ENCODE measurements at regions not wholly inside any gene's neighbourhood (a gene's known extent, or its start where the extent isn't known, plus 50 kb on each side); places are given as distances from the start of the nearest gene placed in this dataset.
A peak's percentile ranks its signal among the peaks of the same experiment; 100 is the strongest.

DNA sequence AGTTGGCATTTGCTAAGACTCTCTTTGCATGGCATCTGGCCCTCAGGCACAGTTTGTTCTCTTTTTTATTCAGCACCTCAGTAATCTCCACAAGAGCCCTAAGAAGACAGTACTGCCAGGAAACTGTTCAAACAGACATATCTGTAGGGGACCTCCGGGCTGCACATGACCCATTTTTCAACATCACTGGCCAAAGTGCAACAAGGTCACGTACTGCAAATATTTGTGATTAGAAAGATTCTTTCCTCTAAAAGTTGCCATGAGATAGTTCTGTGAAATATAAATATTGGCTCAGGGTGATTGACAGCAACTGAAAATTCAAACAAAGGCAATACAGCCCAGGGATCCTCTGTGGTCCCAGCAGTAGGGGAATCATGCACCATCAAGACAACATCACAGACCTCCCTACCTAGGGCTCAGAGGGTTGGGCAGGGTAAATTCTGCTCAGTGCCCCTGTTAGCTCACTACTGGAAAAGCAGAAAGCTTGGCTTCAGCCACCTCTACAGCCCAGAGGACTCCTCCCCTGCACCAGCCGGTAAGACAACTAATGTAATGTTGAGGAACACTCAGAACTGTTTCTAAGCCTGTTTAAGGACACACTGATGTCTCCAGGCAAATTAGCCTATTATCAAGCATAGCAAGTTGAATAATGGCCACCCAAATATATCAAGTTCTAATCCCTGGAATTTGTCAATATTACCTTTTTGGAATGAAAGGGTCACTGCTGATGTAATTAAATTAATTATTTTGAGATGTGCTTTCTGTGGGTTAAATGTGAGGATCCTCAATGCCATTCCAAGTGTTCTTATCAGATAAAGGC lies 117.4 kb upstream of the LPP start:
- in situ Hi-C loops (cut with HindIII; ENCODE audit: low pct_unique_long_range_greater_than_20kb, low sequenced_read_pairs), result no loop called here
- no peaks in the 10 kb centered on the region for H3K9me3 ChIP-seq (ENCODE audit: control insufficient read depth, insufficient read depth, low read depth, low read length)

DNA sequence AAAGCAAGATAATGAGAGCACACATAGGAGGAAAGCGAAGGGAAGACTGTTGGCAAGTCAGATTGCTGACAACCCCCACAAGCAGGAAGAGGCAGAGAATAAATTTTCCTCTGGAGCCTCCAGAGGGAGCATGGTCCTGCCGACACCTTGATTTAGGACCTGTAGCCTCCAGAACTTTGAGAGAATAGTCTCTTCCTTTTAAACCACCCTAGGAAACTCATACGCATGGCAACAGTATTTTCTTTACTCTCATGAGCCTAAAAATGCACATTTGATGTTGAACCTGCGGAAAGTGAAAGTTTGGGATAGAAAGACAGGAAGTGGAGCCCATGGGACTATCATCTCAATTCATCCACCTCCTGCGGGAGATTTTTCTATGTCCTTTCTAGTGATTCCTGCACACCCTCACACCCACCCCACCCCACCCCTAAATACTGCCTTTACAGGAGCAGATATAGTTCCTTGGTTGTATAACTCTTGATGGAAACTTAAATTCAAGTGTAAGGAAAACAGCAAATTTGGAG lies 116.7 kb upstream of the LPP start:
- DNase-seq (ENCODE audit: low read depth, low spot score) (no peak), ATAC-seq (peak; percentile 80)
- ChIA-PET CTCF (no interaction called here), POLR2A (no interaction called here)
- in situ Hi-C loops (cut with HindIII; ENCODE audit: low pct_unique_long_range_greater_than_20kb, low sequenced_read_pairs), result no loop called here
- H3K4me1 ChIP-seq (ENCODE audit: control insufficient read depth, insufficient read depth, low read length), result peaks cover 9% of the 10 kb centered on the region
- H3K36me3 ChIP-seq (ENCODE audit: control insufficient read depth, insufficient read depth, low read length), result no peaks in the 10 kb centered on the region
- no TSS peak for BruUV-seq (replicated peaks)
- intact Hi-C loops (cut with micrococcal nuclease; ENCODE audit: unreplicated experiment), result loop anchor here (5.0 to 10.0 kb wide), 2 partner anchors 292 to 915 kb away; partner anchors contain the start of gene BCL6
- H3K9me3 ChIP-seq (ENCODE audit: control insufficient read depth, insufficient read depth, low read depth, low read length), result no peaks in the 10 kb centered on the region
- H3K27ac ChIP-seq (ENCODE audit: low read length), result no peak overlapping the region
- H3K27me3 ChIP-seq (ENCODE audit: control insufficient read depth, insufficient read depth, low read length), result no peaks in the 10 kb centered on the region
- TF ChIP-seq, protein P1, sequence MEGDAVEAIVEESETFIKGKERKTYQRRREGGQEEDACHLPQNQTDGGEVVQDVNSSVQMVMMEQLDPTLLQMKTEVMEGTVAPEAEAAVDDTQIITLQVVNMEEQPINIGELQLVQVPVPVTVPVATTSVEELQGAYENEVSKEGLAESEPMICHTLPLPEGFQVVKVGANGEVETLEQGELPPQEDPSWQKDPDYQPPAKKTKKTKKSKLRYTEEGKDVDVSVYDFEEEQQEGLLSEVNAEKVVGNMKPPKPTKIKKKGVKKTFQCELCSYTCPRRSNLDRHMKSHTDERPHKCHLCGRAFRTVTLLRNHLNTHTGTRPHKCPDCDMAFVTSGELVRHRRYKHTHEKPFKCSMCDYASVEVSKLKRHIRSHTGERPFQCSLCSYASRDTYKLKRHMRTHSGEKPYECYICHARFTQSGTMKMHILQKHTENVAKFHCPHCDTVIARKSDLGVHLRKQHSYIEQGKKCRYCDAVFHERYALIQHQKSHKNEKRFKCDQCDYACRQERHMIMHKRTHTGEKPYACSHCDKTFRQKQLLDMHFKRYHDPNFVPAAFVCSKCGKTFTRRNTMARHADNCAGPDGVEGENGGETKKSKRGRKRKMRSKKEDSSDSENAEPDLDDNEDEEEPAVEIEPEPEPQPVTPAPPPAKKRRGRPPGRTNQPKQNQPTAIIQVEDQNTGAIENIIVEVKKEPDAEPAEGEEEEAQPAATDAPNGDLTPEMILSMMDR (IDR thresholded peaks at IDR 0.05), result peak; percentile 78
- TF ChIP-seq TCF7L2 (IDR thresholded peaks at IDR 0.05; ENCODE audit: low read depth, low read length), result no peak
- no peak for TF ChIP-seq SIN3A (IDR thresholded peaks at IDR 0.05; ENCODE audit: borderline replicate concordance, insufficient read depth, low read depth, low read length)
- TF ChIP-seq POLR2AphosphoS5 (IDR thresholded peaks at IDR 0.05; ENCODE audit: low read depth, low read length), result no peak
- TF ChIP-seq, protein P2, sequence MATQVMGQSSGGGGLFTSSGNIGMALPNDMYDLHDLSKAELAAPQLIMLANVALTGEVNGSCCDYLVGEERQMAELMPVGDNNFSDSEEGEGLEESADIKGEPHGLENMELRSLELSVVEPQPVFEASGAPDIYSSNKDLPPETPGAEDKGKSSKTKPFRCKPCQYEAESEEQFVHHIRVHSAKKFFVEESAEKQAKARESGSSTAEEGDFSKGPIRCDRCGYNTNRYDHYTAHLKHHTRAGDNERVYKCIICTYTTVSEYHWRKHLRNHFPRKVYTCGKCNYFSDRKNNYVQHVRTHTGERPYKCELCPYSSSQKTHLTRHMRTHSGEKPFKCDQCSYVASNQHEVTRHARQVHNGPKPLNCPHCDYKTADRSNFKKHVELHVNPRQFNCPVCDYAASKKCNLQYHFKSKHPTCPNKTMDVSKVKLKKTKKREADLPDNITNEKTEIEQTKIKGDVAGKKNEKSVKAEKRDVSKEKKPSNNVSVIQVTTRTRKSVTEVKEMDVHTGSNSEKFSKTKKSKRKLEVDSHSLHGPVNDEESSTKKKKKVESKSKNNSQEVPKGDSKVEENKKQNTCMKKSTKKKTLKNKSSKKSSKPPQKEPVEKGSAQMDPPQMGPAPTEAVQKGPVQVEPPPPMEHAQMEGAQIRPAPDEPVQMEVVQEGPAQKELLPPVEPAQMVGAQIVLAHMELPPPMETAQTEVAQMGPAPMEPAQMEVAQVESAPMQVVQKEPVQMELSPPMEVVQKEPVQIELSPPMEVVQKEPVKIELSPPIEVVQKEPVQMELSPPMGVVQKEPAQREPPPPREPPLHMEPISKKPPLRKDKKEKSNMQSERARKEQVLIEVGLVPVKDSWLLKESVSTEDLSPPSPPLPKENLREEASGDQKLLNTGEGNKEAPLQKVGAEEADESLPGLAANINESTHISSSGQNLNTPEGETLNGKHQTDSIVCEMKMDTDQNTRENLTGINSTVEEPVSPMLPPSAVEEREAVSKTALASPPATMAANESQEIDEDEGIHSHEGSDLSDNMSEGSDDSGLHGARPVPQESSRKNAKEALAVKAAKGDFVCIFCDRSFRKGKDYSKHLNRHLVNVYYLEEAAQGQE (IDR thresholded peaks at IDR 0.05; ENCODE audit: insufficient read depth in 1 of 2, low read depth in 2 of 2, low read length in 1 of 2), result no peak
- no peak overlapping the region for H3K4me3 ChIP-seq (ENCODE audit: low read depth in 2 of 2, low read length in 2 of 2)

More for the DNA sequence above, 117.4 kb upstream of the LPP start:
- peaks cover 9% of the 10 kb centered on the region for H3K4me1 ChIP-seq (ENCODE audit: control insufficient read depth, insufficient read depth, low read length)
- H3K36me3 ChIP-seq (ENCODE audit: control insufficient read depth, insufficient read depth, low read length), result no peaks in the 10 kb centered on the region
- ATAC-seq, result no peak; the same call in 1 of the 2 replicates
- CTCF ChIA-PET, result no interaction called here
- no peak overlapping the region for H3K27ac ChIP-seq (ENCODE audit: low read length)
- no peak for DNase-seq (ENCODE audit: low read depth, low spot score)
- H3K27me3 ChIP-seq (ENCODE audit: control insufficient read depth, insufficient read depth, low read length), result no peaks in the 10 kb centered on the region
- no peak overlapping the region for H3K4me3 ChIP-seq (ENCODE audit: low read depth in 2 of 2, low read length in 2 of 2)
- intact Hi-C loops (cut with micrococcal nuclease; ENCODE audit: unreplicated experiment), result loop anchor here (5.0 to 10.0 kb wide), 2 partner anchors 292 to 916 kb away; partner anchors contain the start of gene BCL6
- no TSS peak for BruUV-seq (replicated peaks)
- POLR2A ChIA-PET, result no interaction called here
- TF ChIP-seq, protein P1 (IDR thresholded peaks at IDR 0.05), result no peak
- TF ChIP-seq POLR2AphosphoS5 (IDR thresholded peaks at IDR 0.05; ENCODE audit: low read depth, low read length), result no peak
- no peak for TF ChIP-seq TCF7L2 (IDR thresholded peaks at IDR 0.05; ENCODE audit: low read depth, low read length)
- no peak for TF ChIP-seq SIN3A (IDR thresholded peaks at IDR 0.05; ENCODE audit: borderline replicate concordance, insufficient read depth, low read depth, low read length)
- TF ChIP-seq, protein P2 (IDR thresholded peaks at IDR 0.05; ENCODE audit: insufficient read depth in 1 of 2, low read depth in 2 of 2, low read length in 1 of 2), result no peak

Measured in Panc1 (cell line).